SHP77 (cell line): ENCODE measurements at regions not wholly inside any gene's neighbourhood (a gene's known extent, or its start where the extent isn't known, plus 50 kb on each side); places are given as distances from the start of the nearest gene placed in this dataset.
"Not testable (repeated sequence)": the region's sequence is repeated elsewhere in the genome, so short reads cannot be mapped to it uniquely, and the experiment has no call there.

Experiments
- DNase-seq, 2 experiments: peaks; one replicate each; lab custom pipeline; 2025; lab: John Stamatoyannopoulos, UW

GRCh38 chr7:132030086-132030568 lies 473.7 kb upstream of the PODXL start:
- DNase-seq, result no peak

GRCh38 chr7:132029369-132030085 lies 473.1 kb upstream of the PODXL start:
- DNase-seq, result no peak

DNA sequence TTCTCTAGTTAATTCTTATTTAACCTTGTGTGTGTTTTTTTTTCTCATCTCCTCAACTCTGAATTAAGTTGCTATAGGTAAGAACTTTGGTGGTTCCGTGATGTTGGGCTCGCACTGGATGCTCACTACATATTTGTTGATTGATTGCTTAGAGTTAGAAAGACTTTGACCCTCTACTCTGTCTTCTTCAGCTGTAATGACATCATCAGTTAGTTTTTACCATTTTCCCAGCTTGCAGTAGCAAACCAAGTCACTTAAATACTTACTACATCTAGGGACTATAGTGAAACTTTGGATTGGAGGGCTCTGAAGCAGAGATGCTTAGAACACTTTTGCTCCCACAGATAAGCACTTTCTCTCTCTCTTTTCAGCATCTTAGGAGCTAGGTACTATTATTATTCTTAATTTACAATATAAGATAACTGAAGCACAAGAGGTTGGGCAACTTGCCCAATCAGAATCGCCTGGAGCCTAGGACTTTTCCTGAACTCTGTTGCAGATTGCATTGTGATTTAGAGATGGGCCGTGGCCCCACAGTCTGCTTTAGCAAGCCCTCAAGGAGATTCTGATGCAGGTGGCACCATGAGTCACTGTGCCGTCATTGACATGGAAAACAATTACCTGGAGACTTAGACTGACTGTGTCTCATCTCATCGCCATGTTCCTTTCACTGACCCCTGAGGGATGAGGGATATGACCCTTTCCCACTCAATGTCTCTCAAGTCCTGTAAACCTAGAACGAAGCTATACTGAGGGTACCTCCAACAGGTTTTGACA lies 471.9 kb upstream of the PODXL start:
- no peak for DNase-seq

GRCh38 chr7:132024290-132024689 lies 467.9 kb upstream of the PODXL start:
- DNase-seq, result no peak

DNA sequence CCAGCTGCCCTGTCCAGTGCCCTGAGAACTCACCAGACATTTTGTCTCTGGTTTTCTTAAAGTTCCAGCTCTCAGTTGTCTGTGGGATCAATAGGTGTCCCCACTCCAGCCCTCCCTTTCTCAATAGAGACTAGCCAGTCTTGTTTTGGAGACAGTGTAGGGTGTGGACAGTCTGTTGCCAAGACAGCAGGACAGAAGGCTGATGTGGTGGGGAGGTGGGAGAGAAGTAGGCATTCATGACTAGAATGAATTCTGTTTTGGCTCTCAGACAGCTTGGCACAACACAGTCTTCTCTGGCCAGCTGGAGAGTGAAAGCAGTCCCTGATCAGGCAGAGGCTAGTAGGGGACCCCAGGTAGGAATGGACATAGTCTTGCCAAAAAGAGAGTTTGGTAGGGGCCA lies 467.0 kb upstream of the PODXL start:
- DNase-seq, result no peak

- no peak for DNase-seq
These were observed 465.8 kb upstream of the PODXL start for GRCh38 chr7:132022188-132022587.

- DNase-seq, result no peak
These were observed 463.3 kb upstream of the PODXL start for GRCh38 chr7:132019703-132020102.

DNA sequence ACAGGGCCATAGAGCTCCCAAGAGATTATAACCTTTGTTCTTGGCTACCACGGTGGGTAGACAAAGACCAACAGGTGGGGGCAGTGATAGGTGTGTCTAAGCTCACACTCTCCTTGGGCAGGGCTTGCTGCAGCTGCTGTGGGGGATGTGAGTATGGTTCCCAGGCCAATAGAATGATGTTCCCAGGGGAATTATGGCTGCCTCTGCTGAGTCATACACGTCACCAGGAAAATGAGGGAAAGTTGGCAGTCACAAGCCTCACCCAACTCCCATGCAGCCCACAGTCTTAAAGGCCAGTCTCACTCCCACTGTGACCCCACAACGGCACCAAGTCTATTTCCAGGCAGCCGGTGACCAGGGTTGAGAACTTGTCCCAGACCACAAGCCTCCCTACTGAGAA lies 453.4 kb upstream of the PODXL start:
- DNase-seq, result no peak

GRCh38 chr7:132004529-132004928 lies 448.1 kb upstream of the PODXL start:
- DNase-seq, result no peak

GRCh38 chr7:132002343-132002968 lies 446.0 kb upstream of the PODXL start:
- DNase-seq, result no peak

DNA sequence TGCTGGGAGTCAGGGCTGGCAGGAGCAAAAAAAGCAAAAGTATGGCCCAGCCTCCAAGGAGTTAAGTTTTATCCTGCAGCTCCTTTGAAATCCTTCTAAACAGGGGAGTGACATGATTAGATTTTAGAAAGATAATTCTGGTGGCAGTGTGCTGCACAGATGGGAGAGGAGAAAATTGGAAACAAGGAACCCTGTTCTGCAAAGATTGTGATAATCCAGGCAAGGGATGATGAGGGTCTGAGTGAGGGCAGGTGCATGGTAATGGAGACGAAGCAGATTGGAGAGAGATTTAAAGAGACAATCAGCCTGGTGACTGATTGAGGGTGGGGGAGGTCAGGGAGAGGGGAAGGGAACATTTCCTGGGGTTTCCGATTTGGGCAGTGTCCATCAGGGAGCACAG lies 444.7 kb upstream of the PODXL start:
- no peak for DNase-seq

GRCh38 chr7:131999193-131999592 lies 442.8 kb upstream of the PODXL start:
- no peak for DNase-seq

DNA sequence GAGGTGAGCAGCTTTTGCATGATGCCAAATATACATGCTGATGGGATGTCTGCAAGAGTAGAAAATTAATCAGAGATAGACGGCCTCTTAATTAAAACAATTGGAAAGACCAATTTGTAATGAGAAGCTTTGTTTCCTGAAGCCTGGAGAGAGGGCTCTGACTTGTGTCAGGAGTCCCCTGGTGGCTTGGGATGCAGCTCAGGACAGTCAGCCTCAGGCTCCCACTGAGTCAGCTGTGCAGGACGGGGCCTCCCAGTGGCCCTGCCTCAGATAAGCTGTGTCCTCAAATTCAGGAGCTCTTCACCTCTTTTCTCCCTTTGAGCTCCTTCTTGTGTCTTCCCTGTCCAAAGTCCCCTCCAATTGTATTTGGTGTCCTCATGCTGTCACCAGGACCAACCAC lies 438.9 kb upstream of the PODXL start:
- no peak for DNase-seq

- DNase-seq, result not testable (repeated sequence)
These were observed 424.6 kb upstream of the PODXL start for GRCh38 chr7:131981069-131981468.

DNA sequence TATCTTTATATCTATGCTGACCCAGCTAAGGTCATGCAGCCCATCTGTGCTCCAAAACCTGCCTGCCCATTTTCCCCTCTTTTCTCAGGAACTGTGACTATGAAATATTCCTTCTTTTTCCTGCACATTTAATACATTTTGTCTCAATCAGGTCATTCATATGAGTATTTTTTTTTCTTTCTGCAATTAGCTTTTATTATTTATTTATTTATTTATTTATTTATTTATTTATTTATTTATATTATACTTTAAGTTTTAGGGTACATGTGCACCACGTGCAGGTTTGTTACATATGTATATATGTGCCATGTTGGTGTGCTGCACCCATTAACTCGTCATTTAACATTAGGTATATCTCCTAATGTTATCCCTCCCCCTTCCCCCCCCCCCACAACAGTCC lies 421.7 kb upstream of the PODXL start:
- not testable (repeated sequence) for DNase-seq

DNA sequence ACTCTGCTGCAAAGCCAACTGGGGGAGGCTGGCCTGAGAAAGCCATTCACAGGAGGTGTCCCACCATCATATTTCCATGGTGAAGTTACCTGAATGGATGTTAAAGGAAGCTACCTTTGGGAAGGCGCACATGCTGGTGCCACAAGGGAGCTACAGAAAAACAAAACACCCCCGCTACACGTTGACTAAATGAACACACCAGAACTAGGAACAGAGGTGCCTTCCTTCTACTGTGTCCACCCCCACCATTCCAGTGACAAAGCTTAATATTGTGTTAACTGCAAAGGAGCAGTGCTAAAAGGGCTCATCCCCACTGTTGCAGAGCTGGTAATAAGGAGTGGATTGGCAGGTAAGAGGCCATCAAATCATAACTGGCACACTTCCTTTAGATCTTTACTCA lies 420.0 kb upstream of the PODXL start:
- DNase-seq, result no peak

DNA sequence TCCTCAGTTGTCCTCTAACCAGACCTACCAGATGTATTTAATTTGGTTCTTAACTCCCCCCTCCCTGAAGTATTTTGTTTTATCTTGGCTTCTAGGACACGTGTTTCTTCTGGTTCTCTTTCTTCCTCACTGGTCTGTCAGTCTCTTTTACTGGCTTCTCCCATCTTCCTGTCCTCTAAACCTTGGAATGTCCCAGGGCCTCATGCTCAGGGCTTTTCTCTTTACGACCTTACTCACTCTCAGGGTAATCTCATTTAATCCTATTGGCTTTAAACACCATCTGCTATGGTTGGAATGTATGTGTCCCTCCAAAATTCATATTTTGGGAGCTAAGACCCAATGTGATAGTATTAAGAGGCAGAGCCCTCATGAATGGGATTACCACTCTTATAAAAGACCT lies 418.2 kb upstream of the PODXL start:
- no peak for DNase-seq

GRCh38 chr7:131972251-131972650 lies 415.8 kb upstream of the PODXL start:
- no peak for DNase-seq

DNA sequence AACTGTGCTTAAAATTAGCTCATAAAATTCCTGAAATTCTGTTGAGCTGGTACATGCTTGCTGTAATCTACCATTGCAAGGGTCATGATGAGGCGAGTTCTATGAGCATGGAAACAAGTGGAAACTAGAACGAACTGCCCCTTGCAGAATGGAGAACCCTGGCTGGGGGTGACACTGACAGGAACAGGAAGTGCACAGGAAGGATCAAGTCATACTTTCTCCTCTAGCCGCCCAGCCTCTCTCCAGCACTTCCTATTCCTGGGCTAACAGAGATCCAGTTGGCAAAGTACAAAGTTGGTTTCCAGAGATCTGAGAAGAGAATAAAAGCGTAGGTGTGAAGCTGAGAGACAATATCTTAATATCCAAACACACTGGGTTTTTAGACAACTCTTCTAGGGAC lies 414.2 kb upstream of the PODXL start:
- no peak for DNase-seq

DNA sequence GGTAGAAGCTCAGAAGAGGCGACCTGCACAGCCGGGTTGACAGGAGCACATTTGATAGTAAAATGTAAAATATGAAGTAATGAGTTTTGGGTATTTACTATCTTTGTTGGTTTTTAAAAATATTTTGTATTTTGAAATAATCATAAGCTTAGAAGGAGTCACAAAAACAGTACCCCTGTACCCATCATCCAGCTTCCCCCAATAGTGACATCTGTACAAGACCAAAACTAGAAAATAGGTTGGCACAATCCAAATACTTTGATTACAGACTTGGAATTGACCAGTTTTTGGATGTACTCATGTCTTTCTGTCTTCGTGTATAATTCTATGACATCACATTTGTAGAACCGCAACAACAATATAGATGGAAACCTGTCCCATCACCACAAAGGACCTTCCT lies 413.1 kb upstream of the PODXL start:
- DNase-seq, result no peak

DNA sequence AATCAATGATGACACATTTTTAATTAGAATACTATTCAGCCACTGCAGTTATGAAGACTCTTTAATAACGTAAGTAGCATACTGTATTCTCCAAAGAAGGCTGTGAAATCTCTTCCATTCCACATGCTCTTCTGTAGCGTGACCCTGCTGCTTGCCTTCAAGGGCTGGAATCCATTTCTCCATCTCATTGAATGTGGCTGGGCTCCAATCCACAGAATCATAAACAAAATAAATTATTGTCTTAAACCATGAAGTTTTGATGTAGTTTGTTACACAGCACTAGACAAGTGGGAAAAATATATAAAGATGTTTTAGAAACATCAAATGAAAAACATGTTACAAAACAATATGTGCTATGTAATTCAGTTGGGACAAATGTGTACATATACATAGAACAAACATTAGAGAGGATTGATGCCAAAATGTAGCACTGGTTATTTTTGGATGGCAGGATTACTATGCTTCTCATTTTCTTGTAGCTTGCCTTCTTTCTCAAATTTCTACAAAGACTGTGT lies 410.8 kb upstream of the PODXL start:
- no peak for DNase-seq

- no peak for DNase-seq
These were observed 407.8 kb upstream of the PODXL start for GRCh38 chr7:131964203-131964602.
